ENCODE measurements at regions not wholly inside any gene's neighbourhood (a gene's known extent, or its start where the extent isn't known, plus 50 kb on each side); places are given as distances from the start of the nearest gene placed in this dataset.

DNA sequence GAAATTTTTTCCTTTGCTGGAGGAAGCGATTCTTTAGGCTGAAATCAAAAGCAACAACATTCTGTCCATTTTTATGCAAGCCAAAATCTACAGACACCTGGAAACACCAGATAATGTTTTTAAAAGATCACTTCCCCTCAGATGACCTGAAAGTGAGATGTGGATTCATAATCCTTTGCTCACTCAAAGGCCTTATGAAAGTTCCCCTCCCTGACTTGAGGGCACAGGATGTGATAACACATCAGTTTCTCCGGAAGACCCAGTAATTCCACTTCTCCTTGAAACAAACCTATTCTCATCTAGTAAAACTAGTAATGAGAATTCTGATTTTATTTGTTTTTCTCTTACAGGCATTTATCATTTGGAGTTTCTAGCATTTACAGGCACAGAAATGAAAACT lies 218.3 kb upstream of the RND3 start (continued):
- TF ChIP-seq POLR2AphosphoS5 (IDR thresholded peaks at IDR 0.05; ENCODE audit: low read depth): no peak

DNA sequence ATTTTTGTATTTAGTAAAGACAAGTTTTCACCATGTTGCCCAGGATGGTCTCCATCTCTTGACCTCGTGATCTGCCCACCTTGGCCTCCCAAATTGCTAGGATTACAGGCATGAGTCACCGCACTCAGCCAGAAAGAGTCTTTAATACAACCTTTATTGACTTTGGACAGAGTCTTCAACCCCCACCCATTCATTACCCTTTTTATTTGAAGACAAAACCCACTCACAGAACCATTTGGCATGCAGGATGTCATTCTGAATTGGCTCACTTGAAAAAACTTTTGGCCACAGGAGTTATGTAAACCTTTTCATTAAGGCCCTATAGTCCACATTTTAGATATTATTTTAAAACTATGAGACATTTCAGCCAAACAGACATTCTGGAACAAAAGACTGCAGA lies 217.9 kb upstream of the RND3 start:
- H3F3A ChIP-seq (replicated peaks; ENCODE audit: low read depth): no peaks in the 10 kb centered on the region
- peaks cover 2% of the 10 kb centered on the region for H3K27me3 Mint-ChIP-seq (ENCODE audit: insufficient read depth, low read depth, poor library complexity)
- no peak overlapping the region for H2AFZ ChIP-seq
- no peak overlapping the region for H3K4me3 Mint-ChIP-seq
- TF ChIP-seq EZH2phosphoT487 (IDR thresholded peaks at IDR 0.05; ENCODE audit: unreplicated experiment): no peak
- TF ChIP-seq, protein P1, sequence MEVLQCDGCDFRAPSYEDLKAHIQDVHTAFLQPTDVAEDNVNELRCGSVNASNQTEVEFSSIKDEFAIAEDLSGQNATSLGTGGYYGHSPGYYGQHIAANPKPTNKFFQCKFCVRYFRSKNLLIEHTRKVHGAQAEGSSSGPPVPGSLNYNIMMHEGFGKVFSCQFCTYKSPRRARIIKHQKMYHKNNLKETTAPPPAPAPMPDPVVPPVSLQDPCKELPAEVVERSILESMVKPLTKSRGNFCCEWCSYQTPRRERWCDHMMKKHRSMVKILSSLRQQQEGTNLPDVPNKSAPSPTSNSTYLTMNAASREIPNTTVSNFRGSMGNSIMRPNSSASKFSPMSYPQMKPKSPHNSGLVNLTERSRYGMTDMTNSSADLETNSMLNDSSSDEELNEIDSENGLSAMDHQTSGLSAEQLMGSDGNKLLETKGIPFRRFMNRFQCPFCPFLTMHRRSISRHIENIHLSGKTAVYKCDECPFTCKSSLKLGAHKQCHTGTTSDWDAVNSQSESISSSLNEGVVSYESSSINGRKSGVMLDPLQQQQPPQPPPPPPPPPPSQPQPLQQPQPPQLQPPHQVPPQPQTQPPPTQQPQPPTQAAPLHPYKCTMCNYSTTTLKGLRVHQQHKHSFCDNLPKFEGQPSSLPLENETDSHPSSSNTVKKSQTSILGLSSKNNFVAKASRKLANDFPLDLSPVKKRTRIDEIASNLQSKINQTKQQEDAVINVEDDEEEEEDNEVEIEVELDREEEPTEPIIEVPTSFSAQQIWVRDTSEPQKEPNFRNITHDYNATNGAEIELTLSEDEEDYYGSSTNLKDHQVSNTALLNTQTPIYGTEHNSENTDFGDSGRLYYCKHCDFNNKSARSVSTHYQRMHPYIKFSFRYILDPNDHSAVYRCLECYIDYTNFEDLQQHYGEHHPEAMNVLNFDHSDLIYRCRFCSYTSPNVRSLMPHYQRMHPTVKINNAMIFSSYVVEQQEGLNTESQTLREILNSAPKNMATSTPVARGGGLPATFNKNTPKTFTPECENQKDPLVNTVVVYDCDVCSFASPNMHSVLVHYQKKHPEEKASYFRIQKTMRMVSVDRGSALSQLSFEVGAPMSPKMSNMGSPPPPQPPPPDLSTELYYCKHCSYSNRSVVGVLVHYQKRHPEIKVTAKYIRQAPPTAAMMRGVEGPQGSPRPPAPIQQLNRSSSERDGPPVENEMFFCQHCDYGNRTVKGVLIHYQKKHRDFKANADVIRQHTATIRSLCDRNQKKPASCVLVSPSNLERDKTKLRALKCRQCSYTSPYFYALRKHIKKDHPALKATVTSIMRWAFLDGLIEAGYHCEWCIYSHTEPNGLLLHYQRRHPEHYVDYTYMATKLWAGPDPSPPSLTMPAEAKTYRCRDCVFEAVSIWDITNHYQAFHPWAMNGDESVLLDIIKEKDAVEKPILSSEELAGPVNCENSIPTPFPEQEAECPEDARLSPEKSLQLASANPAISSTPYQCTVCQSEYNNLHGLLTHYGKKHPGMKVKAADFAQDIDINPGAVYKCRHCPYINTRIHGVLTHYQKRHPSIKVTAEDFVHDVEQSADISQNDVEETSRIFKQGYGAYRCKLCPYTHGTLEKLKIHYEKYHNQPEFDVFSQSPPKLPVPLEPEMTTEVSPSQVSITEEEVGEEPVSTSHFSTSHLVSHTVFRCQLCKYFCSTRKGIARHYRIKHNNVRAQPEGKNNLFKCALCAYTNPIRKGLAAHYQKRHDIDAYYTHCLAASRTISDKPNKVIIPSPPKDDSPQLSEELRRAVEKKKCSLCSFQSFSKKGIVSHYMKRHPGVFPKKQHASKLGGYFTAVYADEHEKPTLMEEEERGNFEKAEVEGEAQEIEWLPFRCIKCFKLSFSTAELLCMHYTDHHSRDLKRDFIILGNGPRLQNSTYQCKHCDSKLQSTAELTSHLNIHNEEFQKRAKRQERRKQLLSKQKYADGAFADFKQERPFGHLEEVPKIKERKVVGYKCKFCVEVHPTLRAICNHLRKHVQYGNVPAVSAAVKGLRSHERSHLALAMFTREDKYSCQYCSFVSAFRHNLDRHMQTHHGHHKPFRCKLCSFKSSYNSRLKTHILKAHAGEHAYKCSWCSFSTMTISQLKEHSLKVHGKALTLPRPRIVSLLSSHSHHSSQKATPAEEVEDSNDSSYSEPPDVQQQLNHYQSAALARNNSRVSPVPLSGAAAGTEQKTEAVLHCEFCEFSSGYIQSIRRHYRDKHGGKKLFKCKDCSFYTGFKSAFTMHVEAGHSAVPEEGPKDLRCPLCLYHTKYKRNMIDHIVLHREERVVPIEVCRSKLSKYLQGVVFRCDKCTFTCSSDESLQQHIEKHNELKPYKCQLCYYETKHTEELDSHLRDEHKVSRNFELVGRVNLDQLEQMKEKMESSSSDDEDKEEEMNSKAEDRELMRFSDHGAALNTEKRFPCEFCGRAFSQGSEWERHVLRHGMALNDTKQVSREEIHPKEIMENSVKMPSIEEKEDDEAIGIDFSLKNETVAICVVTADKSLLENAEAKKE (CRISPR knock-in tag; IDR thresholded peaks at IDR 0.05): no peak
- TF ChIP-seq ZNF114 (CRISPR knock-in tag; IDR thresholded peaks at IDR 0.05): no peak
- TF ChIP-seq ZNF331 (CRISPR knock-in tag; IDR thresholded peaks at IDR 0.05; ENCODE audit: low read depth): no peak
- no peak for TF ChIP-seq STAT1 (IDR thresholded peaks at IDR 0.05; ENCODE audit: unreplicated experiment)
- TF ChIP-seq, protein P2, sequence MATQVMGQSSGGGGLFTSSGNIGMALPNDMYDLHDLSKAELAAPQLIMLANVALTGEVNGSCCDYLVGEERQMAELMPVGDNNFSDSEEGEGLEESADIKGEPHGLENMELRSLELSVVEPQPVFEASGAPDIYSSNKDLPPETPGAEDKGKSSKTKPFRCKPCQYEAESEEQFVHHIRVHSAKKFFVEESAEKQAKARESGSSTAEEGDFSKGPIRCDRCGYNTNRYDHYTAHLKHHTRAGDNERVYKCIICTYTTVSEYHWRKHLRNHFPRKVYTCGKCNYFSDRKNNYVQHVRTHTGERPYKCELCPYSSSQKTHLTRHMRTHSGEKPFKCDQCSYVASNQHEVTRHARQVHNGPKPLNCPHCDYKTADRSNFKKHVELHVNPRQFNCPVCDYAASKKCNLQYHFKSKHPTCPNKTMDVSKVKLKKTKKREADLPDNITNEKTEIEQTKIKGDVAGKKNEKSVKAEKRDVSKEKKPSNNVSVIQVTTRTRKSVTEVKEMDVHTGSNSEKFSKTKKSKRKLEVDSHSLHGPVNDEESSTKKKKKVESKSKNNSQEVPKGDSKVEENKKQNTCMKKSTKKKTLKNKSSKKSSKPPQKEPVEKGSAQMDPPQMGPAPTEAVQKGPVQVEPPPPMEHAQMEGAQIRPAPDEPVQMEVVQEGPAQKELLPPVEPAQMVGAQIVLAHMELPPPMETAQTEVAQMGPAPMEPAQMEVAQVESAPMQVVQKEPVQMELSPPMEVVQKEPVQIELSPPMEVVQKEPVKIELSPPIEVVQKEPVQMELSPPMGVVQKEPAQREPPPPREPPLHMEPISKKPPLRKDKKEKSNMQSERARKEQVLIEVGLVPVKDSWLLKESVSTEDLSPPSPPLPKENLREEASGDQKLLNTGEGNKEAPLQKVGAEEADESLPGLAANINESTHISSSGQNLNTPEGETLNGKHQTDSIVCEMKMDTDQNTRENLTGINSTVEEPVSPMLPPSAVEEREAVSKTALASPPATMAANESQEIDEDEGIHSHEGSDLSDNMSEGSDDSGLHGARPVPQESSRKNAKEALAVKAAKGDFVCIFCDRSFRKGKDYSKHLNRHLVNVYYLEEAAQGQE (IDR thresholded peaks at IDR 0.05; ENCODE audit: unreplicated experiment): no peak
- no peak for TF ChIP-seq POLR2AphosphoS5 (IDR thresholded peaks at IDR 0.05; ENCODE audit: low read depth)
- no peak for TF ChIP-seq CREB1 (CRISPR knock-in tag; IDR thresholded peaks at IDR 0.05; ENCODE audit: low read depth)
- TF ChIP-seq, protein P3, sequence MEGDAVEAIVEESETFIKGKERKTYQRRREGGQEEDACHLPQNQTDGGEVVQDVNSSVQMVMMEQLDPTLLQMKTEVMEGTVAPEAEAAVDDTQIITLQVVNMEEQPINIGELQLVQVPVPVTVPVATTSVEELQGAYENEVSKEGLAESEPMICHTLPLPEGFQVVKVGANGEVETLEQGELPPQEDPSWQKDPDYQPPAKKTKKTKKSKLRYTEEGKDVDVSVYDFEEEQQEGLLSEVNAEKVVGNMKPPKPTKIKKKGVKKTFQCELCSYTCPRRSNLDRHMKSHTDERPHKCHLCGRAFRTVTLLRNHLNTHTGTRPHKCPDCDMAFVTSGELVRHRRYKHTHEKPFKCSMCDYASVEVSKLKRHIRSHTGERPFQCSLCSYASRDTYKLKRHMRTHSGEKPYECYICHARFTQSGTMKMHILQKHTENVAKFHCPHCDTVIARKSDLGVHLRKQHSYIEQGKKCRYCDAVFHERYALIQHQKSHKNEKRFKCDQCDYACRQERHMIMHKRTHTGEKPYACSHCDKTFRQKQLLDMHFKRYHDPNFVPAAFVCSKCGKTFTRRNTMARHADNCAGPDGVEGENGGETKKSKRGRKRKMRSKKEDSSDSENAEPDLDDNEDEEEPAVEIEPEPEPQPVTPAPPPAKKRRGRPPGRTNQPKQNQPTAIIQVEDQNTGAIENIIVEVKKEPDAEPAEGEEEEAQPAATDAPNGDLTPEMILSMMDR (conservative IDR thresholded peaks at IDR 0.05; ENCODE audit: low read depth in 2 of 2): no peak
- TF ChIP-seq JUNB (IDR thresholded peaks at IDR 0.05; ENCODE audit: unreplicated experiment): no peak
- TF ChIP-seq EZH2 (IDR thresholded peaks at IDR 0.05; ENCODE audit: low read depth, unreplicated experiment): no peak
- no peak for TF ChIP-seq NANOG (IDR thresholded peaks at IDR 0.05; ENCODE audit: borderline replicate concordance)
- TF ChIP-seq, protein P4, sequence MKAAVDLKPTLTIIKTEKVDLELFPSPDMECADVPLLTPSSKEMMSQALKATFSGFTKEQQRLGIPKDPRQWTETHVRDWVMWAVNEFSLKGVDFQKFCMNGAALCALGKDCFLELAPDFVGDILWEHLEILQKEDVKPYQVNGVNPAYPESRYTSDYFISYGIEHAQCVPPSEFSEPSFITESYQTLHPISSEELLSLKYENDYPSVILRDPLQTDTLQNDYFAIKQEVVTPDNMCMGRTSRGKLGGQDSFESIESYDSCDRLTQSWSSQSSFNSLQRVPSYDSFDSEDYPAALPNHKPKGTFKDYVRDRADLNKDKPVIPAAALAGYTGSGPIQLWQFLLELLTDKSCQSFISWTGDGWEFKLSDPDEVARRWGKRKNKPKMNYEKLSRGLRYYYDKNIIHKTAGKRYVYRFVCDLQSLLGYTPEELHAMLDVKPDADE (IDR thresholded peaks at IDR 0.05): no peak
- H3K27ac Mint-ChIP-seq: no peak overlapping the region
- H3K36me3 Mint-ChIP-seq (ENCODE audit: low read depth): no peaks in the 10 kb centered on the region
- H3K27ac ChIP-seq (ENCODE audit: low read depth): no peak overlapping the region
- no peak overlapping the region for H3K4me3 ChIP-seq
- H3K36me3 ChIP-seq (ENCODE audit: insufficient read depth): no peaks in the 10 kb centered on the region
- no peaks in the 10 kb centered on the region for H4K20me1 ChIP-seq (replicated peaks; ENCODE audit: insufficient read depth)
- no peaks in the 10 kb centered on the region for H3K27me3 ChIP-seq (ENCODE audit: insufficient read depth)
- H3K4me1 ChIP-seq (ENCODE audit: insufficient read depth): peaks cover 35% of the 10 kb centered on the region
- ATAC-seq: no peak
- no peak overlapping the region for H3K4me2 ChIP-seq
- no peaks in the 10 kb centered on the region for H3K79me2 ChIP-seq (replicated peaks; ENCODE audit: insufficient read depth)
- peaks cover 37% of the 10 kb centered on the region for H3K4me1 Mint-ChIP-seq
- H3K9me3 Mint-ChIP-seq: no peaks in the 10 kb centered on the region
- no peak for DNase-seq (ENCODE audit: low spot score)
- H3K9me2 ChIP-seq (ENCODE audit: insufficient read depth): no peaks in the 10 kb centered on the region

All from GM23338 (cell line).